Adrenal gland (tissue), 9 donors: ENCODE measurements at regions not wholly inside any gene's neighbourhood (a gene's known extent, or its start where the extent isn't known, plus 50 kb on each side); places are given as distances from the start of the nearest gene placed in this dataset.

Experiments
- DNase-seq, 7 donors: peaks; one replicate each; pipeline ENCODE4 v3.0.0-alpha.2; 2019 to 2020
- H3K27ac ChIP-seq, 5 donors: fragments of 200-600 bp; sonication (generic) in 4 of 5; 1 replicate in 3 of 5; 2 replicates in 2 of 5; pipeline versions ENCODE4 v1.5.1 to v1.8.0; 2016 to 2020; ENCODE audit warnings: mild to moderate bottlenecking in 1 of 5
- H3K27me3 ChIP-seq: fragments of 200-600 bp; 2 replicates; pipeline ENCODE4 v1.8.0; 2021
- H3K36me3 ChIP-seq, 2 donors: fragments of 200-600 bp; replicated peaks in 1 of 2; 1 replicate in 1 of 2; 2 replicates in 1 of 2; pipeline versions ENCODE4 v1.5.1 to v1.8.0; 2018 to 2022
- H3K4me1 ChIP-seq, 2 donors: fragments of 200-600 bp; replicated peaks in 1 of 2; 1 replicate in 1 of 2; 2 replicates in 1 of 2; pipeline versions ENCODE4 v1.5.1 to v1.8.0; 2018 to 2021
- H3K4me3 ChIP-seq, 4 donors: fragments of 200-600 bp; sonication (generic) in 3 of 4; one replicate each; pipeline ENCODE4 v1.5.1; 2016 to 2018
- H3K9me3 ChIP-seq, 3 donors: fragments of 200-600 bp; sonication (generic) in 1 of 3; replicated peaks in 1 of 3; 1 replicate in 2 of 3; 2 replicates in 1 of 3; pipeline versions ENCODE4 v1.5.1 to v1.8.0; 2016 to 2021
- CTCF ChIP-seq, 6 experiments: fragments of 450-650 bp in 4 of 6; fragments of 200-600 bp in 2 of 6; sonication (generic) in 1 of 6; IDR thresholded peaks; 1 replicate in 5 of 6; 2 replicates in 1 of 6; pipeline versions ENCODE4 v1.5.1 to v1.8.0; 2016 to 2021; ENCODE audit warnings: antibody characterized with exemption in 6 of 6, mild to moderate bottlenecking in 2 of 6, moderate library complexity in 1 of 6
- POLR2A ChIP-seq, 2 donors: fragments of 450-650 bp; IDR thresholded peaks; one replicate each; pipeline ENCODE4 v1.6.1; 2017; ENCODE audit warnings: antibody characterized with exemption in 2 of 2, mild to moderate bottlenecking in 2 of 2, moderate library complexity in 1 of 2
- WGBS, 4 donors: extraction: QIAGEN DNeasy Blood & Tissue Kit in 2 of 4; methylation state at CpG; one replicate each; pipeline versions ENCODE4 v1.1.5 to v1.1.7; 2013 to 2017; 5-methylcytosine and 5-hydroxymethylcytosine counted together
- intact Hi-C, 2 donors: fragments of 100-400 bp; cut with DNase I; formaldehyde crosslinking; loops; one replicate each; pipeline versions ENCODE4 v1.14.1 to v1.15.0; 2022 to 2023
- donor health status: healthy with polysubstance abuse.
- donor health status: Bipolar disorder and iron deficiency.
- donor health status: DM: yes; HTN: yes; CAD: no.
- donor health status: DM: no; HTN: no; CAD: no.
- donor health status: DM: no; HTN: no; CAD: no.

- Histone ChIP-seq H3K27ac (no peak overlapping the region), H3K9me3 (no peaks in the 10 kb centered on the region), H3K4me3 (no peak overlapping the region), H3K27me3 (no peaks in the 10 kb centered on the region), H3K36me3 (no peaks in the 10 kb centered on the region), H3K4me1 (no peaks in the 10 kb centered on the region)
- DNase-seq = no peak
- 81 to 94% (median 85%) methylated on average over 4 of the region's 4 CpGs for WGBS, 4 donors
- intact Hi-C loops = no loop called here
- TF ChIP-seq POLR2A (IDR thresholded peaks at IDR 0.05) = no peak
- TF ChIP-seq CTCF (IDR thresholded peaks at IDR 0.05) = no peak
These were observed 114.8 kb upstream of the MARCKS start for GRCh38 chr6:113742342-113742741.

GRCh38 chr6:113744861-113745260, 112.3 kb upstream of the MARCKS start:
- intact Hi-C loops = no loop called here
- 49 to 65% (median 55%) methylated on average over 3 of the region's 3 CpGs for WGBS, 4 donors
- no peak overlapping the region for H3K4me3 ChIP-seq
- TF ChIP-seq CTCF (IDR thresholded peaks at IDR 0.05) (no peak), POLR2A (IDR thresholded peaks at IDR 0.05) (no peak)
- no peaks in the 10 kb centered on the region for H3K36me3 ChIP-seq
- no peak for DNase-seq
- H3K27ac ChIP-seq = no peak overlapping the region
- H3K27me3 ChIP-seq = no peaks in the 10 kb centered on the region
- H3K9me3 ChIP-seq = no peaks in the 10 kb centered on the region
- no peaks in the 10 kb centered on the region for H3K4me1 ChIP-seq

- WGBS, 4 donors = 39 to 52% (median 43%) methylated on average over 1 of the region's 1 CpG
- H3K4me3 ChIP-seq = no peak overlapping the region
- no peak for DNase-seq
- no peak overlapping the region for H3K27ac ChIP-seq
- TF ChIP-seq POLR2A (IDR thresholded peaks at IDR 0.05) (no peak), CTCF (IDR thresholded peaks at IDR 0.05) (no peak)
- no peaks in the 10 kb centered on the region for H3K36me3 ChIP-seq
- H3K4me1 ChIP-seq = no peaks in the 10 kb centered on the region
- no peaks in the 10 kb centered on the region for H3K27me3 ChIP-seq
- H3K9me3 ChIP-seq = no peaks in the 10 kb centered on the region
- intact Hi-C loops = no loop called here
These were observed 106.8 kb upstream of the MARCKS start for GRCh38 chr6:113750151-113750855.

- H3K4me3 ChIP-seq = no peak overlapping the region
- WGBS, 4 donors = 70 to 86% (median 78%) methylated on average over 1 of the region's 1 CpG
- H3K4me1 ChIP-seq = no peaks in the 10 kb centered on the region
- H3K27ac ChIP-seq = no peak overlapping the region
- no peaks in the 10 kb centered on the region for H3K9me3 ChIP-seq
- H3K36me3 ChIP-seq = no peaks in the 10 kb centered on the region
- TF ChIP-seq POLR2A (IDR thresholded peaks at IDR 0.05) (no peak), CTCF (IDR thresholded peaks at IDR 0.05) (no peak)
- intact Hi-C loops = no loop called here
- H3K27me3 ChIP-seq = no peaks in the 10 kb centered on the region
- no peak for DNase-seq
These were observed 102.9 kb upstream of the MARCKS start for GRCh38 chr6:113754291-113754690.
